GM18907 (cell line): ENCODE measurements at regions not wholly inside any gene's neighbourhood (a gene's known extent, or its start where the extent isn't known, plus 50 kb on each side); places are given as distances from the start of the nearest gene placed in this dataset.

Experiments
- ATAC-seq: cut with Tn5 transposase; IDR thresholded peaks from one replicate; pipeline ENCODE4 v1.9.1; 2021; ENCODE audit warnings: mild to moderate bottlenecking, moderate library complexity; ENCODE audit not compliant: unreplicated experiment

DNA sequence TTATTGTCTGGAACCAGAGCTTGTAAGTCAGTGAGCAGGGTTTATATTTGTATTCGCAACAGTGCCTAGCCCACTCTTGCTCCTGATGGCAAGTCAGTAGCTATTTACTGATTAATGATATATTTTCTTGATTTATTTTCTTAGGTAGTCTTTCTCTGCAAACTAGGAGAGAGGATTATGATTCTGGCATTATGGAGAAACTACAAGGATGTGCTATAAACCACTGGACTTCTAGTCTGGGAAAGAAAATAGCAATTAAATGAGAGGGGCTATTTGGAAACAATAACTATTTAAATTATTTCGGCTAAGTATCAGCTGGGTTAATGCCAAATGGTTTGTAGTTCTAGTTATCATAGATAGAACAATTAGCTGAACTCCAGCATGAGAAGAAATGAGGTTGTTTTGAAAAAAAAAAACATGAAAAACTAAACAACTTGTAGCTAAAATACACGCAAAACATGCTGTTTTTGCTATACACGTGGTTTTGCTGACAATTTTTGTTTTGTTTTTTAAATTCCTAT is 304.9 kb upstream of the TCF21 start:
- ATAC-seq = no peak

DNA sequence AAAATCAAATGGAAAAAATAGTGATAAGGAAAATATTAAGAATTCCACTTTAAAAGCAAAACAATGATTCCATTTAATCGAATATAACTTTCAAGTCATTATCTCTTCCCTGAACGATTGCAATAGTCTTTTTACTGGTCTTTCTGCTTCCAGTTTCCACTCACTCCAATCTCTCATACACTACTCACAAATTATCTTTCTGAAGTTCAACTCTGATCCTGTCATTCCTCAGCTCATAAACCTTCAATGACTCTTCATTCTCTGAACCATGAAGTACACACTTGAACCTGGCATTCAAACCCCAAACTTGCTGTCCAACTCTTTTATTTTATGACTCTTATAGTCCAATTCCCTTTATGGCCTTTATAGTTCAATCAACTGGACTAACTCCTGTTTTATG is 304.1 kb upstream of the TCF21 start:
- ATAC-seq = no peak

DNA sequence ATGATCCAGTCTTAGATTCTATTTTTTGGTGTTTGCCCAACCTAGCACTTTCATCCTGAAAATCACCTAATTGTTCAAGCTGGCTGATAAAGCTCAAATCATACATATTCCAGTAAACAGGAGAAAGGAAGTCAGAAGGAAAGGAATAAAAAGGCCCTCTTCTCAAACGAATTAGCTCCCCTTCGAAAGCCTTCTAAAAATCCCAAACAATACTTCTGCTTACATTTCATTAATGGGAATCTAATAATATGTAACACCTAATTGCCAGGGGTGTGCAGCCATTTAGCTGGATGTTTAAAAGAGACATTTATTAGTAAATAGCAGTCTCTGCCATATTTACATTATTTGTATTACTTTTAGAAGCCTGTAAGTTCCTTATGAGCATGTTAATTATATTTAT is 302.9 kb upstream of the TCF21 start:
- ATAC-seq = no peak

DNA sequence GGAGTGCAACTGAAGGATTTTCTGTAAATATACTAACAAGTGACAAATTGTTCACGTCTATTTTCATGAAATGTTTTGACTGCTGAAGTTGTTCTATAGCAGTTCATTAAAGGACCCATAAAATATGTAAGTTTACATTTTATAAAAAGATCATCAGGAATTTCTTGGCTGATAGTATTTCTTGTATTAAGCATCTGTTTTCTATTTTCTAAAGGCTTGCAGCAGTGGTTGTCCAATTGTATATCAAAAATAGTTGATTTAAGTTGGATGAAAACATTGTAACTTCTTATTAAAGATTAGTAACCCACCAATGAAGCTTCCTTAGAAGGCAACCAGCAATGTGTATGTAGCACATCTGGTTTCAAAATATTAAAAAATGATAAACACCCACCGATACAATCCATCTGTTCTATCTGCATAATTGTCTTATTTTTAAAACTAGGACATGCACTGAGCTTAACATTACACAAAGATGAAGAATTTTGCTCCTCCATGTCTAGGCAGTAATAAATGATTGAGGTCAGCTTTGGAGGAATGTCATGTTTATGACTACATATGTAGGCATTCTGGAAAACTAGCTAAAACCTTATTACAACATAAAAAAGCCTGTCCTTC is 301.3 kb upstream of the TCF21 start:
- ATAC-seq = no peak

DNA sequence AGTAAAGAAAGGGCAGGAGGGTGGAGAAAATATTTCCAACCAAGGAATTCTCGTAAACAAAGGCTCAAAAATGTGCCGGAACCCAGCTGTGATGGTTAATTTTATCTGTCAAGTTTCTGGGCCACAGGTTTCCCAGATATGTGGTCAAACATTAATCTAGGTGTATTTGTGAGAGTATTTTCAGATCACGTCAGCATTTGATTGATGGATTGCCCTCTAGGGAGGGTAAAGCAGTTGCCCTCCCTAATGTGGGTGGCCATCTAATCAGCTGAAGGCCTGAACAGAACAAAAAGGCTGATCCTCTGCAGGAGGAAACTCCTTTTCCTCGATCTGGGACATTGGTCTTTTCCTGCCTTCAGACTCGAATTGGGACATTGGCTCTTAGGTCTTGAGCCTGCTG is 298.7 kb upstream of the TCF21 start:
- ATAC-seq = no peak

DNA sequence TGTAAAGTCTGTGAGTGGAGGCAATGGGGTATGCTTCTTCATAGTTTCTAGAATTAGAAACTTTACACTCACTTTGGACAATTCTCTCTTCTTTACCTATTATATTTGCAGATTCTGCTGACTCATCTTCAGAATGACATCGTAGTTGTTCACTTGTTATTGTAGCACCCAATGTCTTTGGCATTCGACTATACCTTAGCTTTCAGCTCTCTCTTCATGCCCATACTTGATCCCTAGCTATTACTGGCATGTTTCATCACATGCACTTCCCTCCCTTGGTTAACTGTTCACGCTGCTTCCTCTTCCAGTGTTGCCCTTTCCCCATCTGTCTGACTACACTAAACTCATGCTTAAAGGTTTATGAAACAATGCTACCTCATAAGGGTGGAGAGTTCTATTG is 298.1 kb upstream of the TCF21 start:
- ATAC-seq = no peak

DNA sequence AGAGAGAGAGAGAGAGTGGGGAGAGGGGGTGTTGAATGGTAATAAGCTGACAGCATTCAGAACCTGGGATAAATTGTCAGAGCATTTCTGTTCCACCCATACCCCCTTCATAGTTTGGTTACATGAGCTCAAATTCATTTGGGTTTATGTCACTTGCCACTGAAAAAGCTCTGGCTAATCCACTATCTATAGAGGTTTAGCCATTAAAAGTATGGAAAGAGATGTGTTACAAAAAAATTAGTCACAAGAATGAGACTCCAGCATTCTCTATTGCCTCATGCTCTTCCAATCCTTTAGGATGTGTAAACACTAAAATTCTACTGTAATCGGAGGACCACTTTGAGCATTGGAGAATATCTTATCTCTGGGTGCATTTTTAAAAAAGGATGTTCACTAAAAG is 297.6 kb upstream of the TCF21 start:
- no peak for ATAC-seq

DNA sequence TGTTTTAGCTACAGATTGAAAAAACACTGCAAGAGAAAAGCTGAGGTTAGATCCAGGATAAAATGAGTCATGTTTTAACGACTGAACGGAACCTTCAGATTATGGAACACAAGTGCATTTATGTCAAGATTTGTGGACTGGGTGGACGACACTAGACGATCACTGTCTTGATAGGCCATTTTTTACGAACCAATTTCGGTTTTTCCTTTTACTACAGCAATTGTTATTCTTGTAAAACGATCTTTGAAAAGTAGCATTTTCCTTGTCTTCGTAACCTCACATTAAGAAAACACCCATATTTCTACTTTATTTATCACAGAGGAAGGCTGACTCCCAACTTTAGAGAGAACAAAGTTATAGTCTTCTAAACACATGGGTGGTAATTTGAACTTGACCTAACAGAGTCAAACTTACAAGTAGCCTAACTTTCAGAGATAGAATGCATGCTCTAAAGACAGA is 294.2 kb upstream of the TCF21 start:
- ATAC-seq = no peak

DNA sequence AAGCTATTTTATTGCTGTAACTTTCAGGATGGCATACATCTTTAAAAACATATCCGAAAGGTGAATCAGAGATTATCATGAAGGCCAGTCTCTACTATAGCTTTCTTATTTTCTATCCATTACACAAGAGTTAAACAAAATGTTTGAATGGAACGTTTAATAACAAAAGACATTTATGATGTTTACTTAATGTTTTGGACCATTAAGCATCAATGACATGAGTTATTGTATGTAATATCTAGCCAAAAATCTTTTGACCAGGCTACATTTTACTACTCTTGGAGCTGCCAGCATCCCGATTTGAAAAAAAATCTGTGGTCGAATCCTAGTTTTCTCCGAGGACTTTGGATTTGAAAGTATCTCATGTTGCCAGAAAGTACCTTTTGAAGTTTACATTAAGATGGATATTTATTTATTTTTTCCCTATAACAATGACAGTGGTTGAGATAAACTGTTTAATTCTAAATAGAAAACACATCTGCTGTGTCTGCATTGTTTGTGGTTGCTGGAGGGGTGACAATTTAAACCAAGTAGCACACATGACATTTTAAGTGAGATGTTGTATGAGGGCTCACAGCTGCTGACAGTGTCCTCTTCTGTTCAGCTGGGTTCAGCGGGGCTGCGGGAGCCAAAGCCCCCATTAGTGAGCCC is 293.7 kb upstream of the TCF21 start:
- no peak for ATAC-seq

DNA sequence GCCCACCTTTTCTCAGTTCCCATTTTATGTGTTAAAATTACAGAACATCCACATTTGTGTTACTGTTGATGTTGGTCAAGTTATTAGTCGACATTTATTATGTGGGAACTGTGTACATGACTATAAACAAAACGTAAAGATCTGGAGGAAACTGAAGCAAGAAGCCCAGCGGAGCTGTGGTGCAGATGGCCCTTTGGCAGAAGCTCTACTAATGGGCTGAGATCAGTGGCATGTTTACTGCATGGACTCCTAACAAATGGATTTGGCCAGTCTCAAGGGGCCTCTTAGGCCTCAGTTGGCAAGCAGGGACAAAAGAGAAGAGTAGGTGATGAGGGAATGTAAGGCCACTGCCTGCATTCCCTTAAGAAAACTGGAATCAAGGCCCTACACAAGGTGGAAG is 282.1 kb upstream of the TCF21 start:
- no peak for ATAC-seq

DNA sequence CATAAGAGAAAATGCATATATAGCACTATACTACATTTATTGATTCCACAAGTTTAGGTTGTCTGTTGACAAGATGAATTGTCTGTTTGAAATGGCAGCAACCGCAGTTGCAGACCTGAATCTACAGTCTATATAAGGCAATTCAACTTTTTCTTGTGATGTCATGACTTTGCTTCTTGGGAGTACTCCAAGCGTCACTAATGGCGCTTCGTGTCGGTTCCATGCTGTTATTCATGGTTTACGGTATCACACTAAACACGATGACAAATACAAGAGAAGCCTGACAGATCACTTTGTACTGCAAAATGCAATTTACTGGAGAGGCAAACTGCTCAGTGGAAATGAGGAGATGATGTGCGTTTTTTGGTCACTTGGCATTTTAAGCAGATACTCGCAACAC is 280.3 kb upstream of the TCF21 start:
- no peak for ATAC-seq

DNA sequence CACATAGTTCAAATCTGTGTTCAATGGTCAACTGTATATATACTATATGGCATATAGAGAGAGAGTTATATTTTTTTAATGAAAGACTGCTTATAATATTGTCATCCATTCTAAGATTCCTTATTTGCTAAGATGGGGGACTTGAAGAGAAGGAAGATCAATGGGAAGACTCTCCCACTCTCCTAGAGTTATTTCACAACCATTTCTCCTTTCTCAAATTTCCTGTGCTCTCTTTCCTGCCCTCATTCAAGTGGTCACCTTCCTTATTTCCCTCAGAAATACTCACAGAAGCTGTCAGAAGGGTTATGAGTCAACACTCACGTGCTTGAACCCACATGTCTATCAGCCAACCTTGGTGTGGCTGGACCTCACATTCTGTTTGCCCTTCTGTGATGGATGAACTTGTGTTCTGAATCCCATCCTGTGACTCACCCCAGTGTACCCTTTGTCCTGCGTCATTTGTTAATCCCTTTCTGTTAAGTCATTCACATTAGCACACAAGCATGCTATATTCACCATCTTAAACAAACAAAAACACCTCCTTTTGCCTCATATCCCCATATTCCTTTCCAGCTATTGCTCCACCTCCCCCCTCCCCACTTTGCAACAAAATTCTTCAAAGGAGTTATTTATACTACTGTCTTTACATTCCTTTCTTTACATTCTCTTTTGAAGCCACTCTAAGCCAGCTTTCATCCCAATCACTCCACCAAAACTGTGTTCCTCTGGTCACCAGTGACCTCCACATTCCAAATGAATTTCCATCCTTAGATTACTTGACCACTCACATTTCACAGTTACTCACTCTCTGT is 279.3 kb upstream of the TCF21 start:
- no peak for ATAC-seq

DNA sequence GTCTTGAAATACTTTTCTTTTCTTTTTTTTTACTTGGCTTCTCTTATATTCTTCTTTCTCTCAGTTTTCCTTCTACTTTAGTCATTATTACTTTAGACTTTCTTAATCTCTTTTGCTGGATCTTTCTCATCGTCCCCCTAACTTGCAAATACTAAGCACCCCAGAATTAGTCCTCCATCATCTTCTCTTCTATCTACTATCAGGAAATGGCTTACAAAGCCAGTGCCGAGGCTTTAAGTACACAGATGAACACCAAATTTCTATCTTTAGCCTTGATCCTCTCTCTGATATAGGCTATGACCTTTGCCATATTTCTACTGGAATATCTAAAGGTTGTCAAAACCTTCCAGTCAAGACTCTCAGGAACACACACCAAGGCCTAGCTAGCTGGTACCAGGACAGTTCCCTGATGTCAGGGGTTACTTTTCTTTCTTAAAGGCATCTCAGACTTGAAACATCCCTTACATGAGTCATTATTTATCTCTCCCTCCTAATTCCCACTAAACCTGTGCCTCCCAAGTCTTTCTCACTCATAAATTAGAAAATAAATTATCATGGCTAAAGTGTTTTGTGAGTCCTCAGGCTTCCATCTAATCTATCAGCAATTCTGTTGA is 278.6 kb upstream of the TCF21 start:
- ATAC-seq = no peak

DNA sequence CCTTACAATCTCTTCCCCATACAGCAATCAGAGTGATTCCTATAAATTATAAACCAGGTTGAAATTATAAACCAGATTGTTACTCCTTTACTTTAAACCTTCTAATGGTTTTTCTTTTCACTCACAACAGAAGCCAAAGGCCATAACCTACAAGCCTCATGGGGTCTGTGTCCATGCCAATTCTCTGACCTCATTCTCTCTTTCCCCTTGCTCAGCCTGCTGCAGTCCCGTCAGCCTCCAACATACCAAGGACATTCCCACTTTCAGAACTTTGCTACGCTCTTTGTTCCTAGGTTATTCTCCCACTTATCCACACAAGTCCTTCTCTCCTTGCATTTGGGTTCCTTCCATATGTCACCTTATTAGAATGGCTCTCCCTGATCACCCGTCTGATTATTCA is 277.9 kb upstream of the TCF21 start:
- no peak for ATAC-seq

DNA sequence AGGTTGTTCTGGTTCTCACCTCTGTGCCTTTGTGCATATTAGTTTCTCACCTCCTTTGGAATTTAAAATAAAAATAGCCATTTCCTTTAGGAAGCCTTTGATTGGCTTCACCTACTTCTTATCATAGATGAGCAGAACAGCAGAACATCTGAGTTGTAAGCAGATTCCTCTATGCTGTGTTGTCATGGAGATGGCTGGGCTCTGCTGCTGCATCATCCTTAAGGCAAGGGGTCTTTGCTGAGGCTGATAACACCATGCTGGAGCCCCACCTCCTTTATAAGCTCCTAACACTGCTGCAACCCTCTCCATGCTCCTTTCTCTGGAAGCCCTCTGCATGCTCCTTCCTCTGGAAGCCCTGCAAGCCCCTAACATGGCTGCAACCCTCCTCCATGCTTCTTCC is 276.5 kb upstream of the TCF21 start:
- no peak for ATAC-seq

DNA sequence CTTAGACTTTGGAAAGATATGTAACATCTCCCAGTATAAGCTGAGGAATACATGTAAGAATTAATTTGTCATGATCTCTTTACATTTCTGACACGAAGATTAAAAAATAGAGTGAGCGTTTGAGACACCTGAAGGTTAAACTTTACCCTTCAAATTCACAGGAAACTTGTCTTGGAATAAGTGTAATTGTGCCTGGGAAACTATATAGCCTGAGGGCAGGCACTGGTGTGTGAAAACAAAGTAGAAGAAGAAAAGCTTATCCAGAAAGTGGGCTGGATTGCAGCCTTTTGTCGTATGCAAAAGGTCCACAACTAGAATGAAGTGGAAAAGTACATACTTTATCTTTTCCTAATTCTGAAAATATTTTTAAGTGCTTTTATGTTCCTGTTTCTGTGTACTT is 275.7 kb upstream of the TCF21 start:
- ATAC-seq = no peak

DNA sequence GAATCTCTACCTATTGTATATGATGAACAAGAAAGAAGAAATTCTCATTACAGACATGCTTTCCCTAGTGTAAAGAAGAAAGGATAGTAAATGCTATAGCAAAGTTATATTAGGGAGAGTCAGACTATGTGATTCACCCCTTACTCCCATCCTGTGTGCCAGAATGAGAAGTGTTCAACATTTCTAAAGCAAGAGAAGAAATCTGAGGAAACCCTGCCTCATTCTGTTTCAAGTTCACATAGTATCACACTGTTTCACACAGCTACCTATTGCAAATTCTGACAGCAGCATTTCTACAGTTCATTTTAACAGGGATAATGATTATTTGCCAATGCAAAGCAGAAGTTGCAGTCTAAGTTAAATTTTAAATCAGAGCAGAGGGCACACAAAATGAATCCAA is 267.2 kb upstream of the TCF21 start:
- ATAC-seq = no peak

DNA sequence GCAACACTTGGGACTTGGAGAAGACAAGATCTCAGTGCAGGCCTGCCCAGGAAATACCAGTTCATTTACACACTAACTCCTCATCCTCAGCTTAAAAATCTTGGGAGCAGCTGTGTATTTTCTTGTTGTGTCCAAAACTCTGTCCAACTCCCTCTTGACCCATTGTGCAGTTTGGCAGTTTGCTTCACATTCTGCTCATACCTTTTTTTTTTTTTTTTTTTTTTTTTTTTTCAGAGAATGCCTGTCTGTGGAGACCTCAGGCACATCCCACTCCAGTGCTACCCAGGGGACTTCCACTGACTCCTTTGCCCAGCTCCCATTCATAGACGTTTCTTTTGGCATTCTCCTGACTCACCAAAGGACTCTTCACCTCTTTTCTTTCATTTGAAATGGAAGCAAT is 265.8 kb upstream of the TCF21 start:
- ATAC-seq = no peak

DNA sequence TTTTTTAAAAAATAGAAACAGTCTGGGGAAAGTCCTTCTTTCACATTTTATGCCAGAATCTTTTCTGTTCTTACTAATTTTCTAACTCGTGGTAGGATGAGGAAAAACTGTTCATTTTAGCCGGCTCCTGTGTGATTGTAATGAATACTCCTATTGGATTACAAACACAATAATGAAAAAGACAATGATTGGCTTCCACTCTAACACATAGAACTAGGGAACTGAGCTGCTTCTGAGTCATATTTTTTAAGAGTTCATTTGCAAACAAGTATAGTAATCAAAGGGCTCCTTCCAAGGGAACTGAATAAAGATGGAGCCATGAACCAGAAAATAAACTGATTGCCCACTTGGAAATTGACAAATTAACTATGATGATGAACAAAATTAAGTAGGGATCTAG is 265.3 kb upstream of the TCF21 start:
- no peak for ATAC-seq

DNA sequence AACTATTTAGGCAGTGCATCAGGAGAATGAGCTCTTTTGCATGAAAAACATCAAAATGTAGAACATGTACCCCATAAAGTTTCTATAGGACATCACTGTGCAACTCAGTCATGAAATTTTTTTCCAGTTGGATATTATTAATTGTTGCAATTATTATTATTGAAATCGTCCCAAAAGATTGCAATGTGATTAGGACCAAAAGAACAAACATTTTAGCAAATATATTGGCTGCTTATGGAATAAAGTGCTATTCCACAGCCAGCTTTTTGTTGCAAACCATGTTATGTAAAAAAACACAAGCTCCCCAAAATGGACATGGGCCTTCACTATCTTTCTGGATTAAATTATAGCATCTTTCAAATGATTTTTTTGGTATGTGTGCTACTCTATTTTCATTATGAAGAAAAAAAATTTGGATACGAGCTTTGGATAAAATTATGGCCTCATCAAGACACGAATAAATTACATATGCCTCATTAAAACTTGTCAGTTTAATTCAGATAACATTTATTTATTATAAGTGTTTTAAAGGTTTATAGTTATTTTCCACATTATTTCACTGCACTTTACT is 262.7 kb upstream of the TCF21 start:
- ATAC-seq = no peak

DNA sequence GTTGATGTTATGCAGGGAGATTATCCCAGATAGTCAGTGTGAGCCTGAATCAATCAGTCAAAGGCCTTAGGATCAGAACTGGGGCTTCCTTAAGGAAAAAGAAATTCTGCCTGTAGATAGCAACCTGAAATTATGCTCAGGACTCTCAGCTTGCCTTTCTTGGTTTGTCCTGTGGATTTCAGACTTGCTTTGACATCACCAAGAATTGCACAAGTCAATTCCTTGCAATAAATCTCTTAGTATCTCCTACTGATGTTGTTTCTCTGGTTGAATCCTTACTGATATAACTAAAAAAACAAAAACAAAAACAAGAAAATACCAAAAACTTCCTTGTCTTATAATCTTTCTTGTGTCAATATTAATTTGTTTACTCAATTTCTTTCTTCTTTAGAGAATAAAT is 258.9 kb upstream of the TCF21 start:
- no peak for ATAC-seq
